ENCODE measurements at regions not wholly inside any gene's neighbourhood (a gene's known extent, or its start where the extent isn't known, plus 50 kb on each side); places are given as distances from the start of the nearest gene placed in this dataset.

DNA sequence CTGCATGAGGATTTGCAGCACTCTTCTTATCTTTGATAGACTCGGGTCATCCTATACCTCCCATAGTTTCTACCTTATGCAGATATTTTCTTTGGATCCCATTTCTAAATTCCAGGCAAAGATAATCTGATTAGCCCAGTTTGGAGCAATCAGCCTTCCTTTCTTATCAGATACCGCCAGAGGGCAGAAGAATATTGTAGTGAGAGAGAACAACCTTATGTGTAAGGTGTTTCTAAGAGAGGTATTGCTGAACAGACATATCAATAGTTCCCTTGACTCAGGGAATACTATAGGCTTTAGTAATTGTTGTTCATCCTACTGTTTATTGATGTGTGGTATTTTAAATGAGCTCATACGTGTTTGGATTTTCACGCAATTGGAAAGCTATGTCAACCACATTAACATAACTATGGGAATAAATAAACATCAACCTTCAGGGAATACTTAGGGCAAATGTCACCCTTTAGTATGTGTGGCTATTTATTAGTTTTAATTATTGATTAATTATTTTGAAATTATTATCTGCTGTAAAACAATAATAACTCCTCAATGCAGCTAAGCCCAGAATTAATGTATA is 1435.2 kb upstream of the CDH9 start:
- Histone ChIP-seq H3K27ac (replicated peaks) (no peak overlapping the region), H3K4me1 (no peaks in the 10 kb centered on the region), H3K9me3 (replicated peaks) (no peaks in the 10 kb centered on the region), H3K27me3 (ENCODE audit: low read depth) (no peaks in the 10 kb centered on the region), H3K4me3 (no peak overlapping the region), H3K36me3 (no peaks in the 10 kb centered on the region)
- DNase-seq: no peak
- intact Hi-C loops (cut with micrococcal nuclease): no loop called here
- TF ChIP-seq, protein P1, sequence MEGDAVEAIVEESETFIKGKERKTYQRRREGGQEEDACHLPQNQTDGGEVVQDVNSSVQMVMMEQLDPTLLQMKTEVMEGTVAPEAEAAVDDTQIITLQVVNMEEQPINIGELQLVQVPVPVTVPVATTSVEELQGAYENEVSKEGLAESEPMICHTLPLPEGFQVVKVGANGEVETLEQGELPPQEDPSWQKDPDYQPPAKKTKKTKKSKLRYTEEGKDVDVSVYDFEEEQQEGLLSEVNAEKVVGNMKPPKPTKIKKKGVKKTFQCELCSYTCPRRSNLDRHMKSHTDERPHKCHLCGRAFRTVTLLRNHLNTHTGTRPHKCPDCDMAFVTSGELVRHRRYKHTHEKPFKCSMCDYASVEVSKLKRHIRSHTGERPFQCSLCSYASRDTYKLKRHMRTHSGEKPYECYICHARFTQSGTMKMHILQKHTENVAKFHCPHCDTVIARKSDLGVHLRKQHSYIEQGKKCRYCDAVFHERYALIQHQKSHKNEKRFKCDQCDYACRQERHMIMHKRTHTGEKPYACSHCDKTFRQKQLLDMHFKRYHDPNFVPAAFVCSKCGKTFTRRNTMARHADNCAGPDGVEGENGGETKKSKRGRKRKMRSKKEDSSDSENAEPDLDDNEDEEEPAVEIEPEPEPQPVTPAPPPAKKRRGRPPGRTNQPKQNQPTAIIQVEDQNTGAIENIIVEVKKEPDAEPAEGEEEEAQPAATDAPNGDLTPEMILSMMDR (IDR thresholded peaks at IDR 0.05; ENCODE audit: borderline replicate concordance): no peak

- Histone ChIP-seq H3K4me3 (no peak overlapping the region), H3K27ac (replicated peaks) (no peak overlapping the region), H3K27me3 (ENCODE audit: low read depth) (no peaks in the 10 kb centered on the region), H3K36me3 (no peaks in the 10 kb centered on the region), H3K9me3 (replicated peaks) (peaks cover 8% of the 10 kb centered on the region), H3K4me1 (no peaks in the 10 kb centered on the region)
- DNase-seq: no peak
- TF ChIP-seq, protein P1 (IDR thresholded peaks at IDR 0.05; ENCODE audit: borderline replicate concordance): no peak
- intact Hi-C loops (cut with micrococcal nuclease): no loop called here
Observed at GRCh38 chr5:28468166-28468565, 1429.8 kb upstream of the CDH9 start.

- Histone ChIP-seq H3K9me3 (replicated peaks) (peaks cover 8% of the 10 kb centered on the region), H3K27ac (replicated peaks) (no peak overlapping the region), H3K36me3 (no peaks in the 10 kb centered on the region), H3K4me3 (no peak overlapping the region), H3K4me1 (no peaks in the 10 kb centered on the region), H3K27me3 (ENCODE audit: low read depth) (no peaks in the 10 kb centered on the region)
- intact Hi-C loops (cut with micrococcal nuclease): no loop called here
- no peak for DNase-seq
- TF ChIP-seq, protein P1 (IDR thresholded peaks at IDR 0.05; ENCODE audit: borderline replicate concordance): no peak
Observed at GRCh38 chr5:28463728-28464127, 1425.3 kb upstream of the CDH9 start.

GRCh38 chr5:28451483-28451882 is 1413.1 kb upstream of the CDH9 start:
- Histone ChIP-seq H3K27ac (replicated peaks) (no peak overlapping the region), H3K9me3 (replicated peaks) (peaks cover 32% of the 10 kb centered on the region), H3K36me3 (no peaks in the 10 kb centered on the region), H3K4me3 (no peak overlapping the region), H3K4me1 (no peaks in the 10 kb centered on the region), H3K27me3 (ENCODE audit: low read depth) (no peaks in the 10 kb centered on the region)
- DNase-seq: no peak
- intact Hi-C loops (cut with micrococcal nuclease): no loop called here
- TF ChIP-seq, protein P1 (IDR thresholded peaks at IDR 0.05; ENCODE audit: borderline replicate concordance): no peak

- TF ChIP-seq, protein P1 (IDR thresholded peaks at IDR 0.05; ENCODE audit: borderline replicate concordance): no peak
- Histone ChIP-seq H3K9me3 (replicated peaks) (peaks cover 37% of the 10 kb centered on the region), H3K4me1 (no peaks in the 10 kb centered on the region), H3K4me3 (no peak overlapping the region), H3K27me3 (ENCODE audit: low read depth) (no peaks in the 10 kb centered on the region), H3K36me3 (no peaks in the 10 kb centered on the region), H3K27ac (replicated peaks) (no peak overlapping the region)
- DNase-seq: no peak
- intact Hi-C loops (cut with micrococcal nuclease): no loop called here
Observed at GRCh38 chr5:28450997-28451396, 1412.6 kb upstream of the CDH9 start.

Measured in left ventricle myocardium inferior (tissue), 1 donor.